K562 (cell line): ENCODE measurements at regions not wholly inside any gene's neighbourhood (a gene's known extent, or its start where the extent isn't known, plus 50 kb on each side); places are given as distances from the start of the nearest gene placed in this dataset.
A peak's percentile ranks its signal among the peaks of the same experiment; 100 is the strongest.

ENCODE experiments used
- ATAC-seq: fragments of 200-7000 bp; cut with Tn5 transposase; 3 replicates; pipeline ENCODE4 v1.9.1; 2020; ENCODE audit warnings: moderate library complexity
- BruUV-seq: library from RNA; stranded (reverse); fragments of 400-500 nt; replicated peaks from 2 replicates; lab custom pipeline; 2021; lab: Mats Ljungman, UMichigan
- CTCF ChIA-PET: fragments of 300-600 bp; formaldehyde crosslinking; extraction: SDS; loops from one replicate; lab custom pipeline; 2021; ENCODE audit warnings: low intra/inter-chr PET ratio; lab: Yijun Ruan, JAX
- POLR2A ChIA-PET: fragments of 300-600, 350-650 bp; sonication (Branson Sonifier 250); formaldehyde crosslinking; extraction: SDS; loops from one replicate; lab custom pipeline; 2021; ENCODE audit warnings: antibody characterized with exemption, inconsistent platforms; lab: Yijun Ruan, JAX
- DNase-seq, 4 experiments: peaks; one replicate each; pipeline versions ENCODE4 v3.0.0 to v3.0.0-alpha.2; 2011 to 2018; ENCODE audit warnings: low spot score in 3 of 4, mixed read lengths in 3 of 4; ENCODE audit errors: extremely low read depth in 1 of 4
- FAIRE-seq: peaks from 2 replicates; lab custom pipeline; 2011; peaks lifted over from hg19 to GRCh38; lab: Jason Lieb, UNC
- H2AFZ ChIP-seq: 2 replicates; pipeline ENCODE4 v1.6.0; 2011; ENCODE audit warnings: low read depth, low read length, control low read depth, inconsistent platforms
- H3K27ac ChIP-seq: fragments of 200-600 bp; 3 replicates; pipeline ENCODE4 v1.8.0; 2011; ENCODE audit warnings: low read depth, mild to moderate bottlenecking, control low read depth, inconsistent platforms, low read length, moderate library complexity, mixed read lengths; ENCODE audit errors: extremely low read depth
- H3K27me3 ChIP-seq, 2 experiments: fragments of 300-600 bp in 1 of 2; 2 replicates in 1 of 2; 3 replicates in 1 of 2; pipeline versions ENCODE4 v1.6.0 to v1.8.0; 2011; ENCODE audit warnings: inconsistent platforms in 2 of 2, low read length in 2 of 2, mild to moderate bottlenecking in 1 of 2, mixed read lengths in 1 of 2, moderate library complexity in 1 of 2; ENCODE audit not compliant: control insufficient read depth in 2 of 2, insufficient read depth in 2 of 2
- H3K36me3 ChIP-seq: fragments of 300-600 bp; 3 replicates; pipeline ENCODE4 v1.8.0; 2011; ENCODE audit warnings: mild to moderate bottlenecking, low read length, inconsistent platforms; ENCODE audit not compliant: control insufficient read depth, insufficient read depth
- H3K4me1 ChIP-seq, 2 experiments: fragments of 200-600 bp in 1 of 2; replicated peaks in 1 of 2; 2 replicates in 1 of 2; 3 replicates in 1 of 2; pipeline versions ENCODE4 v1.5.1 to v1.8.0; 2011; ENCODE audit warnings: inconsistent platforms in 2 of 2, low read length in 2 of 2, mild to moderate bottlenecking in 1 of 2, mixed read lengths in 1 of 2, moderate library complexity in 1 of 2; ENCODE audit not compliant: control insufficient read depth in 2 of 2, insufficient read depth in 2 of 2
- H3K4me2 ChIP-seq: 2 replicates; pipeline ENCODE4 v1.6.1; 2011; ENCODE audit warnings: low read length, control low read depth, inconsistent platforms, mixed read lengths; ENCODE audit not compliant: insufficient read depth
- H3K4me3 ChIP-seq: fragments of 200-600 bp; sonication (generic), shearing (Covaris generic); 2 replicates; pipeline ENCODE4 v1.5.1; 2016; ENCODE audit warnings: control low read depth, inconsistent platforms
- H3K79me2 ChIP-seq: fragments of 200-600 bp; 3 replicates; pipeline ENCODE4 v1.8.0; 2011; ENCODE audit warnings: low read length, inconsistent platforms; ENCODE audit not compliant: control insufficient read depth, insufficient read depth
- H3K9ac ChIP-seq, 2 experiments: 2 replicates each; pipeline versions ENCODE4 v1.6.0 to v1.6.1; 2011; ENCODE audit warnings: low read depth in 2 of 2, low read length in 2 of 2, control low read depth in 1 of 2, inconsistent platforms in 1 of 2, mild to moderate bottlenecking in 1 of 2, mixed read lengths in 1 of 2; ENCODE audit not compliant: insufficient read depth in 1 of 2
- H3K9me1 ChIP-seq: one replicate; pipeline ENCODE4 v1.6.0; 2011; ENCODE audit warnings: inconsistent platforms, mild to moderate bottlenecking, low read length, moderate library complexity; ENCODE audit not compliant: control insufficient read depth, insufficient read depth
- H3K9me3 ChIP-seq: replicated peaks from 2 replicates; pipeline ENCODE4 v1.5.1; 2011; ENCODE audit warnings: low read depth, low read length, inconsistent platforms; ENCODE audit not compliant: control insufficient read depth, insufficient read depth
- H4K20me1 ChIP-seq: replicated peaks from 2 replicates; pipeline ENCODE4 v1.6.1; 2011; ENCODE audit warnings: low read length, inconsistent platforms, mixed read lengths; ENCODE audit not compliant: control insufficient read depth, insufficient read depth
- COPS2 ChIP-seq: fragments of 450-650 bp; conservative IDR thresholded peaks from 2 replicates; pipeline ENCODE4 v1.6.1; 2016; ENCODE audit warnings: mild to moderate bottlenecking, moderate library complexity
- HNRNPK ChIP-seq: fragments of 200-400 bp; formaldehyde crosslinking; IDR thresholded peaks from one replicate; pipeline ENCODE4 v1.6.1; 2018; ENCODE audit warnings: mild to moderate bottlenecking, low read depth, low read length; ENCODE audit not compliant: poor library complexity, severe bottlenecking
- MCM3 ChIP-seq: fragments of 450-650 bp; IDR thresholded peaks from 2 replicates; pipeline ENCODE4 v1.6.1; 2016
- SETDB1 ChIP-seq: IDR thresholded peaks from one replicate; pipeline ENCODE4 v1.6.1; 2012; ENCODE audit warnings: low read length, control low read depth, inconsistent platforms
- ZNF146 ChIP-seq: IDR thresholded peaks from one replicate; pipeline ENCODE4 v1.6.1; 2018; ENCODE audit warnings: missing compliant biosample characterization; ENCODE audit not compliant: unreplicated experiment
- ZNF3 ChIP-seq: fragments of 250-450 bp; sonication (Bioruptor Pico); IDR thresholded peaks from 2 replicates; pipeline ENCODE4 v1.5.0; 2021; ENCODE audit warnings: mild to moderate bottlenecking, moderate library complexity
- WGBS: fragments of 100-300 bp; shearing (Covaris generic); methylation state at CpG from one replicate; pipeline ENCODE4 v1.1.6; 2016; ENCODE audit warnings: low coverage, mixed read lengths; ENCODE audit not compliant: insufficient coverage; ENCODE audit errors: missing lambda C conversion rate; 5-methylcytosine and 5-hydroxymethylcytosine counted together
- in situ Hi-C: fragments of 300-500 bp; cut with MboI; formaldehyde crosslinking; loops from 4 replicates; pipeline ENCODE4 v1.15.0; 2018; ENCODE audit warnings: inconsistent platforms, mixed read lengths
- intact Hi-C: fragments of 100-400 bp; cut with micrococcal nuclease; formaldehyde crosslinking; loops from 2 replicates; pipeline ENCODE4 v1.14.2; 2022

DNA sequence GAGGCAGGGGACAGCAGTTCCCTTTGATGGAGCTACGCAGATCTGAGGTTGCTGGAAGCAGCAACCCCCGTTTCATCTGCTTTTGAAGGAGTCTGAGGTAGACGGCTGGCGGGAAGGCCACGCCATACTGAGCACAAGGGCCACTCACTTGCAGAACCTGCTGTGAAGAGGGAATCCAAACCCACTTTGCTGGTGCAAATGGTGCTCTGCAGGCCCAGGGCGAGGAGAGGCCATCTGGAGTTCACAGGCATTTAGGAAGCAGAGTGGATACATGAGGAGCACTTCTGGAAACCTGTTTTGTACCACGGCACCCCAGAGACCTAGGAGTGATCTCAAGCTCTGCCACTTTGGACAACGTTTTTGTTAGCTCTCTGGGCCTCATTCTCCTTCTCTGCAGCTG lies 227.8 kb downstream of the UQCRFS1 start:
- in situ Hi-C loops = no loop called here

DNA sequence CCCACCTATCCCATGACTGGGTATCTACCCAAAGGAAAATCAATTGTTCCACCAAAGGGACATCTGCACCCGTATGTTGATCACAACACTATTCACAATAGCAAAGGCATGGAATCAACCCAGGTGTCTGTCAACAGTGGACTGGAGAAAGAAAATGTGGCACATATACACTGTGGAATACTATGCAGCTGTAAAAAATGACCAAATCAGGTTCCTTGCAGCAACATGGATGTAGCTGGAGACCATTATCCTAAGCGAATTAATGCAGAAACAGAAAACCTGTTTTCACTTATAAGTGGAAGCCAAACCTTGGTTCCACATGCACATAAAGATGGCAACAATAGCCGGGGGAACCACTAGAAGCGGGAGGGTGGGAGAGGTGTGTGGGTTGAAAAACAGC lies 228.6 kb downstream of the UQCRFS1 start:
- H3K4me2 ChIP-seq = no peak overlapping the region
- TF ChIP-seq ZNF146 (CRISPR knock-in tag) = peak; percentile 17
- no peak for TF ChIP-seq MCM3
- no peaks in the 10 kb centered on the region for H3K9me1 ChIP-seq
- in situ Hi-C loops (no loop called here), intact Hi-C loops (no loop called here)
- H3K79me2 ChIP-seq = no peaks in the 10 kb centered on the region
- no peak overlapping the region for H2AFZ ChIP-seq
- BruUV-seq = no TSS peak
- H3K9me3 ChIP-seq = no peaks in the 10 kb centered on the region
- no peak overlapping the region for H3K9ac ChIP-seq
- CTCF ChIA-PET = no interaction called here
- POLR2A ChIA-PET = interaction anchor here (0.6 kb wide), 1 partner anchor 402 kb away, joined by 3 read pairs; no protein-coding TSS in a partner anchor
- peaks cover 0 to 23% of the 10 kb centered on the region in 2 experiments; a peak in 1 of 5 replicates for H3K27me3 ChIP-seq
- H3K4me1 ChIP-seq = no peaks in the 10 kb centered on the region
- FAIRE-seq (no peak), DNase-seq (no peak), ATAC-seq (no peak)
- H3K4me3 ChIP-seq = no peak overlapping the region
- H3K27ac ChIP-seq = no peak overlapping the region
- 0% methylated on average over 4 of the region's 4 CpGs for whole genome bisulfite sequencing
- no peaks in the 10 kb centered on the region for H3K36me3 ChIP-seq
- no peaks in the 10 kb centered on the region for H4K20me1 ChIP-seq

More for the DNA sequence above, 227.8 kb downstream of the UQCRFS1 start:
- DNase-seq (no peak), ATAC-seq (no peak), FAIRE-seq (no peak)
- ChIA-PET CTCF (no interaction called here), POLR2A (interaction anchor here (0.6 to 0.7 kb wide), 2 partner anchors 318 to 499 kb away, joined by 3 read pairs; no protein-coding TSS in a partner anchor)
- Histone ChIP-seq H3K9me3 (no peaks in the 10 kb centered on the region), H3K9ac (no peak overlapping the region), H3K4me3 (no peak overlapping the region), H3K9me1 (no peaks in the 10 kb centered on the region), H3K4me1 (no peaks in the 10 kb centered on the region), H3K4me2 (no peak overlapping the region), H4K20me1 (no peaks in the 10 kb centered on the region), H3K36me3 (no peaks in the 10 kb centered on the region), H3K27me3 (peaks cover 0 to 29% of the 10 kb centered on the region in 2 experiments; a peak in 1 of 5 replicates), H3K79me2 (no peaks in the 10 kb centered on the region), H3K27ac (no peak overlapping the region), H2AFZ (no peak overlapping the region)
- intact Hi-C loops = no loop called here
- 0% methylated on average over 8 of the region's 8 CpGs for WGBS
- TF ChIP-seq HNRNPK (no peak), SETDB1 (no peak), COPS2 (no peak), ZNF3 (no peak)
- BruUV-seq = no TSS peak
